ENCODE measurements at regions not wholly inside any gene's neighbourhood (a gene's known extent, or its start where the extent isn't known, plus 50 kb on each side); places are given as distances from the start of the nearest gene placed in this dataset.

DNA sequence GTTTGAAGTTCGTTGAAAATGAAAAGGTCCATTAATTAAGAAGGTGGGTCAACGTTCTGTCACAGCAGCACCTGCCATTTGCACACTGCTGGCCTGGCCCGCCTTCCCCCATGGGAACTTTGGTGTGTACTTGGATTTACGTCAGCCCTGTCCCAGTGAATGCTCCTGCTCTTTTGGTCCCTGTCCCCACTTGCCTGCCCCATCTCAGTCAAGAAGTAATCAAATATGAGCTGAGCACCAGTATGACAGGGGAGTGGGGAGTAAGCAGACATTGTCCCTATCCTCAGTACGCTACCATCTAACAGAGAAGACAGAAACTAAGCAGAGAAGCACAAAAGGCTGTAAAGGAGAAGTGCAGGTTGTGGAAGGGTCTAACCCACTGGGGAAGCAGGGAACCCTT lies 65.1 kb downstream of the SLC4A3 start:
- Histone ChIP-seq H3K4me1 (ENCODE audit: insufficient read depth, low read length) (peaks cover 18% of the 10 kb centered on the region), H3K9ac (ENCODE audit: low read depth, low read length) (no peak overlapping the region), H3K36me3 (ENCODE audit: insufficient read depth, low read length) (no peaks in the 10 kb centered on the region), H3K9me3 (ENCODE audit: control insufficient read depth, insufficient read depth, low read length) (no peaks in the 10 kb centered on the region)

DNA sequence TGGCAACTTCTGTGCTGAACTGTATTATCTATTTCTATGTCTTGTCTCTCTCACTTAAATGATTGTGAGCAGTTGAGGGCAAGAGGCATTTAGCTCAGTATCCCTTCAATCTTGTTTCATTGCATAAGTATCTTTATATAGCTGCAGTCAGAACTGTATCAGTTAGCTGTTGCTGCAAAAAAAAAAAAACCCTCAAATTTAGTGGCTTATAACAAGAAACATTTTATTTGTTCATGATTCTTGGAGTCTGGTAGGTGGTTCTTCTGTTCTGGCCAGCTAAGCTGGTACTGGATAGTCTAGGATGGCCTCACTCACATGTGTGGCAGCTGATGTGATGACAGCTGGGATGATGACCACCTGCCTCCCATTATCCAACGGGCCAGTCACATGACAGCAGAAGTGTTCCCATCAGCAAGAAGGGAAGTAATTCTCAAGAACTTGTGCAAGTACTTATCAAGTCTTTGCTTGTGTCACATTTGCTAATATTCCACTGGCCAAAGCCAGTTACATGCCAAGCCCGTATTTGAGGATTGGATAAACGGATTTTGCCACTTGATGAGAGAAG lies 67.8 kb downstream of the SLC4A3 start:
- H3K36me3 ChIP-seq (ENCODE audit: insufficient read depth, low read length), result no peaks in the 10 kb centered on the region
- no peak overlapping the region for H3K9ac ChIP-seq (ENCODE audit: low read depth, low read length)
- H3K4me1 ChIP-seq (ENCODE audit: insufficient read depth, low read length), result peaks cover 16% of the 10 kb centered on the region; the same call in 1 of the 2 replicates
- no peaks in the 10 kb centered on the region for H3K9me3 ChIP-seq (ENCODE audit: control insufficient read depth, insufficient read depth, low read length)

DNA sequence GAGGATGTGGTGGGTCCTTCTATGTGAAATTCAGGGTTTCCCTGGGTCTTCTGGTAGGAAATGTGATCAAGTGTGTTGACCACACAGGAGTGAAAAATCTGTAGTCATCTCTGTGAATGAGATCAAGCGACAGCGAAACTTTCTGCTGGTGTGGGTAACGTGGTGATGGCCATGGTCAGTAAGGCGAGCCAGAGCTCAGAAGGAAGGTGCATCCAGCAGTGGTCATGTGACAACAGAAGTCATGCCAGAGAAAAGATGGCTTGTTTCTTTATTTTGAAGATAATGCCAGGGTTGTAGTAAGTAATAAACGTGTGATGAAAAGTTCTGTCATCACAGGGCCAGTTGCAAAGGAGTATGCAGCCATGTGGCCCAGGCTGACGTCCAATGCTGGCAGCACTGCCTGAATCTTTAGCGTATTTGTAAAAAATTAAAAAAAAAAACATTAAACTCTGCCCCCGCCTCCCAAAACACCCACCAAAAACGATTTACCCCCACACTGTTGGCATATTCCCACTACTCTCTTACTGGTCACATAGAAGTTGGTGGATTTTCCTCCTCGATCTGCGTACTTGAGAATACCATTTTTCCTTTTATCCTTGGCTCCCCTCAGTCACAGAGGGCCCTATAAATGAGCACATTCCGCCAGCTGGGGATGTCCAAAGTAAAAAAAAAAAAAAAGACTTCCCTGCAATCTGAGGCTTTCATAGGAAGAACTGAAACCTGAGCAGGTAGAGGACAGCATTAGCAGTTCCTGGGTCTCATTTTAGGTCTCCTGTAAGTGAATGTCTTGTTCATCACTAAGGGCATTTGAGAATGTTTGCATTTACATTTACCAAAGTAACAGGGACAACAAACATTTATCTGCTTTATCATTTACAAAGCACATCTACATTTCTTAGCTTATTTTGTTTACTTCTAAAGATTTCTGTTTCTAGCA lies 70.6 kb downstream of the SLC4A3 start:
- no peak overlapping the region for H3K9ac ChIP-seq (ENCODE audit: low read depth, low read length)
- peaks cover 30% of the 10 kb centered on the region for H3K4me1 ChIP-seq (ENCODE audit: insufficient read depth, low read length)
- no peaks in the 10 kb centered on the region for H3K36me3 ChIP-seq (ENCODE audit: insufficient read depth, low read length)
- no peaks in the 10 kb centered on the region for H3K9me3 ChIP-seq (ENCODE audit: control insufficient read depth, insufficient read depth, low read length)

DNA sequence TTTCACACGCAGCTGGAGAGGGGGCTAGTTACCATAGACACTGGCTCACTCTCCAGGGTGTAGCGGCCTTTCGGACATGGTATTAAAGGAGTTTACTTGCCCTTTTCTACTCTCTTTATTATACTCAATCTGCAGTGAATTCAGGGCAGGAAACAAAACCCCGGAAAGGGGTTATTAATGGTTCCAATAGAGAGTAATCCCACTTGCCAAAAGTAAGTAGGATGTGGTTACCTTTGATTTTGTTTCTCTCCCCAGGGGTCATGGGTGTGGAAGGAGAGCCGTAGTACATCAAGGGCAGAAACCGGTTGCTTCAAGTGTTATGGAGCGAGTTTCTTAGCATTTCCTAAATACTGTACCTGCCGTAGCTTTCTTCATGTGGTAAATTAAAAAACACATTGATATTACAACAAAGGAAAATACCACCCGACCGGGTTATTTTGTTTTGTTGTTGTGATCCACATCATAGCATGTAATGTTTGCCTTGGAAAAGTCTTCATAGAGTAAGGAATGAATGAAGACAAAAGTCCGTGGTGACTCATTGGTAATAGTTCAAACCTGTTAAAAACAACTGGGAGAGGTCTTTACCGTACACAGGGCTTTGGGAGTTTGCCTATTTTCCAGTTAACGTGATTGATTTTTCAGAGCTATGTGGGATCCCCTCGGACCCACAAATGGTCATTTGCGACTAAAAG lies 71.5 kb downstream of the SLC4A3 start:
- H3K9me3 ChIP-seq (ENCODE audit: control insufficient read depth, insufficient read depth, low read length), result no peaks in the 10 kb centered on the region
- no peaks in the 10 kb centered on the region for H3K36me3 ChIP-seq (ENCODE audit: insufficient read depth, low read length)
- H3K4me1 ChIP-seq (ENCODE audit: insufficient read depth, low read length), result peaks cover 30% of the 10 kb centered on the region
- H3K9ac ChIP-seq (ENCODE audit: low read depth, low read length), result no peak overlapping the region

DNA sequence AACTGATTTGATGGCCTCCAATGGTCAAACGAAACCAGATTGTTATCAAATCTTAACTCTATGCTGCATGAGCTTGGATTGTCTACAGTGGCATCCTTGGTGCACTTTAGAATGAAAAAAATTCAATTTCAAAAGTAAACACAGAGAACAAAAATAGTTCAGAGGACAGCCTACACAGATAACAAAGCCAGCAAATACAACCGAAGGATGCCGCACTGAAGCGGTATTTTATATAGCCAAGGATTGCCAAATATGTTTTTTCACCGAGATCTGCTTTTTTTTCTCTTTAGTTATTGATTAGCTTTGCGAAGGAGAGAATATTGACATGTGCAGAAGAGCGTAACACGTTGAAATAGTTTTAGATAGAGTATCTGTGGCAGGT lies 72.0 kb downstream of the SLC4A3 start:
- H3K9ac ChIP-seq (ENCODE audit: low read depth, low read length), result no peak overlapping the region
- H3K36me3 ChIP-seq (ENCODE audit: insufficient read depth, low read length), result no peaks in the 10 kb centered on the region
- no peaks in the 10 kb centered on the region for H3K9me3 ChIP-seq (ENCODE audit: control insufficient read depth, insufficient read depth, low read length)
- H3K4me1 ChIP-seq (ENCODE audit: insufficient read depth, low read length), result peaks cover 30% of the 10 kb centered on the region

DNA sequence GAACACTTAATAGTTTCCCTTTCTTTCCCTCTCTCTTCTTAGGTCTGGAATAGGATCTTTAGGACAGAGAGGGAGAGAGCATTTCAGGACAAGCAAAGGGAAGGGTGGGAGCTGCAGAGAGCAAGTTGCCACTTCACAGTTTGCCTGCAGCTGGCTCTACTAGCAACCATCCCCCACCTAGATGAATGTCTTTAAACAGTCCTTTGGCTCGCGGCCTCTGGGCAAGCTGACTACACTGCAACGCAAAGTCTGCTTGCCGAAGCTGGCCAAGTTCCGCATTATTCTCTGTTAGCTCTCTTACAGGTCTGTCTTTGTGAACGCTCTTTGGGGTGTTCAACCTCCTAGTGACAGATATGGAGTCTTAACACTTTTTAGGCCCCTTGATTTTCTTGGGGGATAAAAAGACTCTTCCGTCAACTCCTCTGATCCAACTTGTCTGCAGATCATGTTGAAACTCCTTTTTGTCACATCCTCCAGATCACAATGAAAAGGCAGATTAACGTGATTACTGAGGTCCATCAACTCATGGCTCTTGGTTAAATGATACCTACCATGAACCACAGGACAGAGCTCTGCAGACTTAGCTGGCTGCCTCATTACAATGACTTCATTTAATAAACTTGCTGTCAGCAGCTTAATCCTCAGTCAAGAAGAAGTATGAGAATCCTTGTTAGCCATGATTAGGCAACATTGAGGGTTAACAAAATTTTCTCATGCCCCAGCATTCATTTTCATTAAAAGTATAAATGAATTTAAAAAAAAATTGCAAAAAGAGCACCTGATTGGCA lies 74.6 kb downstream of the SLC4A3 start:
- Histone ChIP-seq H3K9me3 (ENCODE audit: control insufficient read depth, insufficient read depth, low read length) (no peaks in the 10 kb centered on the region), H3K4me1 (ENCODE audit: insufficient read depth, low read length) (peaks cover 34% of the 10 kb centered on the region), H3K36me3 (ENCODE audit: insufficient read depth, low read length) (no peaks in the 10 kb centered on the region), H3K9ac (ENCODE audit: low read depth, low read length) (no peak overlapping the region)

DNA sequence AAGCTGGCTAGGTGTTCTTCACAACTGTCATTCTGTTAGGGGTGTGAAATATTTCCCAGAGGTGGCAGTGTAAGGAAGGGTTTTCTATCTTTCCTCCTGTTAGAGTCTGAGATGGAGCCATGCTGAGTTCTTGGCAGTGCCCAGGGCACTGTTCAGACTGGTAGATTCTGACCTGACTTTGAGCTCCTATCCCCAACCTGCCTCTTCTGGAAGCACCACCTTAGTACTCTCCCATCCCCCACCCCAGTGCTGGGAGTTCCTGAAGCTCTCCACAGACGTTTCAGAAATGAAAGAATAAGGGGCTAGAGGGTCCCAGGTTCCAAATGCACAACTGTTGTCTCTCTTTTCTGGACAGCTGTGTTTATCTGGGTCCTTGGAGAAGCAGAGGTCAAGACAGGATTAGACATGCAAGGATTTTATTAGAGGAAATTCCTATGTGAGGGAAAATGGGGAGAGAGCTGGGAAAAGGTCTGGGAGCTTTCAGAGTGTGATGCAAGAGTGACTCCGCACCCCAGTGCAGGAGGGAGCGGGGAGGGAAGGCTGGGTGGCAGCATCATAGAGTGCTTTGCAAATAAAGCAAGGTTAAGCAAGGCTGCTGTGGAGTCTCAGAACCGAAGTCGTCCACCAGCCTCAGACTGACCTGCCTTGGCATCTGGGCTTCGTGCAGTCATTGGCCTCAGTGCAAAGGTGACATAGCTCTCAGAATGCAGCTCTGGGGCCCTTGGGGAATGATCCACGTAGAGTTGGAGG lies 75.5 kb downstream of the SLC4A3 start:
- no peak overlapping the region for H3K9ac ChIP-seq (ENCODE audit: low read depth, low read length)
- H3K4me1 ChIP-seq (ENCODE audit: insufficient read depth, low read length), result peaks cover 33% of the 10 kb centered on the region
- H3K9me3 ChIP-seq (ENCODE audit: control insufficient read depth, insufficient read depth, low read length), result no peaks in the 10 kb centered on the region
- no peaks in the 10 kb centered on the region for H3K36me3 ChIP-seq (ENCODE audit: insufficient read depth, low read length)

DNA sequence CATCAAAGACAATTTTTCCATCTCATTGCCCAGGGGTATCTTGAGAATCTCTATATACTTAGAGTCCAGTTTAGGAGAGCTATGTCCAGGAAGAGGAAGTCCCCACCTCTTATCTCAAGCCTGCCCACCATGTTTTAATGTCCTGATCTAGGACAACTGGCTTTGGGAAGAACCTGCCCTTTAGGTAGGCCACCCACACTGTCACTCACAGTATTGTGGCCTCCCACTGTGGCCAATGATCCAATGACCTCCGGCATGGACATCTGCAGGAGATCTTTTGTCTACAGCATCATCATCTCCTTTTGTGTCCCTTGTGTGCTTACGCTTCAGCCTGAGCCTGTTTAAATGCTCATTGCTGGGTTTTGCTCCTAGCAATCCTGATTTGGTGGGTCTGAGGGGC lies 77.4 kb downstream of the SLC4A3 start:
- Histone ChIP-seq H3K9ac (ENCODE audit: low read depth, low read length) (no peak overlapping the region), H3K36me3 (ENCODE audit: insufficient read depth, low read length) (no peaks in the 10 kb centered on the region), H3K9me3 (ENCODE audit: control insufficient read depth, insufficient read depth, low read length) (no peaks in the 10 kb centered on the region), H3K4me1 (ENCODE audit: insufficient read depth, low read length) (peaks cover 20% of the 10 kb centered on the region)

DNA sequence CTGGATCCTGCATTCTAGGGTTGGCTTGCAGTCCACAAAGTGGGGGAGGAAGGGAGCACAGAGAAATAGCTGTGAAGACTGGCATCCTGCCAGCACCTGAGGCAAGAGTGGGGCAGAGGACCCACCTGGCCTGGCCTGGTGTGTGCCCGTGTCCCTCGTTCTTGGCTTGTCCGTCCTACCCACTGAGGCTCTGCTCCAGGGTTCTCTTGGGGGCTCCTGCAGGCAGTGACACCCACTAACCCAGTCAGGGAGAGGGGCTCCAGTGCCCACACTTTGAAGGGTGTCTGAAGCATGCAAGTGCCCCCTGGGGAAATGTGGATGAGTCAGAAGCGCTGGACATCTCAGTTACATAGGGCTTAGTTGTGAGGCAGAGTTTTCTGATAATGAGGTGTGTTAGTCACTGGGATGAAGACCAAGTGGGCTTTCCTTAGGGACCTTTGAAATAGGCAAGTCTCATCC lies 79.4 kb downstream of the SLC4A3 start:
- peaks cover 15% of the 10 kb centered on the region for H3K4me1 ChIP-seq (ENCODE audit: insufficient read depth, low read length)
- H3K36me3 ChIP-seq (ENCODE audit: insufficient read depth, low read length), result no peaks in the 10 kb centered on the region
- no peak overlapping the region for H3K9ac ChIP-seq (ENCODE audit: low read depth, low read length)
- no peaks in the 10 kb centered on the region for H3K9me3 ChIP-seq (ENCODE audit: control insufficient read depth, insufficient read depth, low read length)

DNA sequence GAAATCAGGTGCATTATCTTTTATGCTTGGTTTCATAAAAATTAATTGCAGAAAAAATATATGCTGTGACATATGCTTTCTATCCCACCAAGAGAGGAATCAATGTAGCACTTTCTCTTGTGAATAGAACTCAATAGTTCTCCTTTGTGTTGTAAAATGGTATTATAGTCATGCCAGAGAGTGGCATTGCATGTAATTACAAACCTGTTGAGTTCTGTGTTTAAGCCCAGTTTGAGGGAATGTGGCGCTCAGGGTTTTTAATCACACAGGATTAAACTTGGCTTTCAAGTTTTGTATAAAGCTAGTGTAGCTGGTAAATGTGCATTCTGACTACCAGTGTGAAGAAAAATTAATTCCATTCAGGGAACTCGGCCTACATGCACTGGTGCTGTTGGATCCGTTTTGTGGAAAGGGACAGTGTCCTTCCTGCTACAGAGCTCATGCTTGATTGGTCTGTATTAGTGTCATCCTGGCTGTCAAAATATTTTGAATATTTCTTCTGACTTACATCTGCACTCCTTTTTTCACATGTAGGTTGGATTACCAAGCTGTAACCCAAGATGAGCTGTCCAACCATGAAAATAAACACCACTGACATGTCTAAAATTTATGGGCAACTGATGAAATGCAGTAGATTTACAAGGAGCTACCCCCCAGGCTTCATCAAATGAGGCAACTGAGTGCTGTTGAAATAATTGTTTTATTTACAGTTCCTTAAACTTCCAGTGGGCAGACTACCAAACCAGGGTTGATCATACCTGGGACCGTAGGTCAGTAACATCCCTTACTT lies 80.3 kb downstream of the SLC4A3 start:
- Histone ChIP-seq H3K9me3 (ENCODE audit: control insufficient read depth, insufficient read depth, low read length) (no peaks in the 10 kb centered on the region), H3K36me3 (ENCODE audit: insufficient read depth, low read length) (no peaks in the 10 kb centered on the region), H3K9ac (ENCODE audit: low read depth, low read length) (no peak overlapping the region), H3K4me1 (ENCODE audit: insufficient read depth, low read length) (peaks cover 7% of the 10 kb centered on the region; the same call in 1 of the 2 replicates)

DNA sequence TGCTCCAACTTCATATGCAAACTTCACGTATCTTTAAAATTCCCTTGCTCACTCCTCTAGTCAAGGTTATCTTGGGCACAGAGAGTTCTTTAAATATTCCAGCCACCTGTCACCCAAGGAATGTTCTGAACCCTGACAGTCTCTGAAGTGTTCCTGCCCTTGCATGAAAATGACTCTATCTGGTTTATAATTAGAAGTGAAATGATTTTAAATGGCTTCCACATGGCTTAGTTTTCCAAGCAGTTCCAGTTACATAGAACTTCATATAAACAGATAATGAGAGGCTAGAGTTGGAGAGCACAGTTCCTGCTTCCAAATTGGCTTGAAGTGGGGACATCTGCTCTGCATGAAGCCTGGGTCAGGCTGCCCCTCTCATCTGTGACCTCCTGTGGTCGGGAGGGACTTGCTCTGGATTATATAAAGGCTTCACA lies 81.9 kb downstream of the SLC4A3 start:
- Histone ChIP-seq H3K4me1 (ENCODE audit: insufficient read depth, low read length) (0 out of 2 replicates have a peak, but pooled peaks cover 3% of the 10 kb centered on the region), H3K36me3 (ENCODE audit: insufficient read depth, low read length) (no peaks in the 10 kb centered on the region), H3K9me3 (ENCODE audit: control insufficient read depth, insufficient read depth, low read length) (no peaks in the 10 kb centered on the region; the same call in 1 of the 2 replicates), H3K9ac (ENCODE audit: low read depth, low read length) (no peak overlapping the region)

DNA sequence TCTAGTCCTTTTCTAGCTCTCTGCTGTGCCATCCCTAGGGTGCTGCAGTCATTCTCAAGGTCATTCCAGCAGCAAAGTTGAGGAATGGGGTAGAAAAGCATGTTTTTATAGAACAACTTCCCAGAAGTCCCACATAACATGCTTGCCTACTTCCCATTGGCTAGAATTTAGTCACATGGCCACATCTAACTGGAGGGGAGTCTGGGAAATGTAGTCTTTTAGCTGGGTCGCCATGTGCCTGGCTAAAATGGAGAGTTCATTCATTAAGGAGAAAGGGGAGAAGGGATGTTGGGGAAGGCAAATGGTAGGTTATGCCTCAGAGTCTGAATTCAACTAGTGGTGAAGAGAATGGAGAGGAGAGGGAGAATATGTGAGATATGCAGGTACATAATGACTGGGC lies 85.7 kb downstream of the SLC4A3 start:
- H3K4me1 ChIP-seq (ENCODE audit: insufficient read depth, low read length), result no peaks in the 10 kb centered on the region
- H3K9me3 ChIP-seq (ENCODE audit: control insufficient read depth, insufficient read depth, low read length), result no peaks in the 10 kb centered on the region; the same call in 1 of the 2 replicates
- H3K9ac ChIP-seq (ENCODE audit: low read depth, low read length), result no peak overlapping the region

More for the DNA sequence above, 85.7 kb downstream of the SLC4A3 start:
- H3K36me3 ChIP-seq (ENCODE audit: insufficient read depth, low read length), result no peaks in the 10 kb centered on the region

All from ES-I3 (cell line).